GM18951 (cell line): ENCODE measurements at regions not wholly inside any gene's neighbourhood (a gene's known extent, or its start where the extent isn't known, plus 50 kb on each side); places are given as distances from the start of the nearest gene placed in this dataset.
"Not testable (repeated sequence)": the region's sequence is repeated elsewhere in the genome, so short reads cannot be mapped to it uniquely, and the experiment has no call there.

ENCODE experiments used
- POLR2A ChIP-seq: IDR thresholded peaks from 4 replicates; pipeline ENCODE4 v1.6.1; 2011; ENCODE audit warnings: mild to moderate bottlenecking; ENCODE audit not compliant: insufficient read length, insufficient read depth; ENCODE audit errors: extremely low read depth
- in situ Hi-C: fragments of 300-500 bp; cut with MboI; formaldehyde crosslinking; loops from one replicate; pipeline ENCODE4 v1.12.0; 2022; ENCODE audit warnings: low sequenced_read_pairs, mixed read lengths, inconsistent platforms; ENCODE audit not compliant: unreplicated experiment

GRCh38 chr20:1845163-1845523, 50.1 kb upstream of the SIRPA start:
- in situ Hi-C loops = no loop called here
- TF ChIP-seq POLR2A = no peak

GRCh38 chr20:1844325-1845162, 50.7 kb upstream of the SIRPA start:
- in situ Hi-C loops = no loop called here
- no peak for TF ChIP-seq POLR2A

GRCh38 chr20:1842281-1842680, 52.9 kb upstream of the SIRPA start:
- no peak for TF ChIP-seq POLR2A
- in situ Hi-C loops = no loop called here

- TF ChIP-seq POLR2A = no peak
- in situ Hi-C loops = no loop called here
Observed at GRCh38 chr20:1841554-1842140, 53.6 kb upstream of the SIRPA start.

GRCh38 chr20:1840817-1841553, 54.2 kb upstream of the SIRPA start:
- in situ Hi-C loops = no loop called here
- no peak for TF ChIP-seq POLR2A

GRCh38 chr20:1839376-1840317, 55.6 kb upstream of the SIRPA start:
- in situ Hi-C loops = not testable (repeated sequence)

- in situ Hi-C loops = no loop called here
- TF ChIP-seq POLR2A = no peak
Observed at GRCh38 chr20:1838556-1839279, 56.5 kb upstream of the SIRPA start.

- no peak for TF ChIP-seq POLR2A
- in situ Hi-C loops = no loop called here
Observed at GRCh38 chr20:1835186-1836035, 59.8 kb upstream of the SIRPA start.

- in situ Hi-C loops = no loop called here
- no peak for TF ChIP-seq POLR2A
Observed at GRCh38 chr20:1833728-1834726, 61.2 kb upstream of the SIRPA start.

GRCh38 chr20:1833216-1833615, 62.0 kb upstream of the SIRPA start:
- in situ Hi-C loops = no loop called here
- TF ChIP-seq POLR2A = no peak
